Transverse colon (tissue), 3 donors: ENCODE measurements at regions not wholly inside any gene's neighbourhood (a gene's known extent, or its start where the extent isn't known, plus 50 kb on each side); places are given as distances from the start of the nearest gene placed in this dataset.

Experiments
- CTCF ChIP-seq, 5 experiments: fragments of 200-600 bp in 3 of 5; fragments of 450-650 bp in 2 of 5; sonication (generic) in 3 of 5; IDR thresholded peaks; 1 replicate in 2 of 5; 2 replicates in 3 of 5; pipeline ENCODE4 v1.5.1; 2016 to 2017; ENCODE audit warnings: antibody characterized with exemption in 5 of 5, inconsistent platforms in 3 of 5, mild to moderate bottlenecking in 2 of 5, moderate library complexity in 1 of 5
- POLR2A ChIP-seq: fragments of 450-650 bp; IDR thresholded peaks from one replicate; pipeline ENCODE4 v1.6.1; 2016; ENCODE audit warnings: antibody characterized with exemption, mild to moderate bottlenecking, moderate library complexity

GRCh38 chr12:45566257-45566656 lies 163.2 kb upstream of the ARID2 start:
- TF ChIP-seq POLR2A, result no peak
- TF ChIP-seq CTCF (IDR thresholded peaks at IDR 0.05), result no peak
